ENCODE measurements at regions not wholly inside any gene's neighbourhood (a gene's known extent, or its start where the extent isn't known, plus 50 kb on each side); places are given as distances from the start of the nearest gene placed in this dataset.
"Not testable (repeated sequence)": the region's sequence is repeated elsewhere in the genome, so short reads cannot be mapped to it uniquely, and the experiment has no call there.

DNA sequence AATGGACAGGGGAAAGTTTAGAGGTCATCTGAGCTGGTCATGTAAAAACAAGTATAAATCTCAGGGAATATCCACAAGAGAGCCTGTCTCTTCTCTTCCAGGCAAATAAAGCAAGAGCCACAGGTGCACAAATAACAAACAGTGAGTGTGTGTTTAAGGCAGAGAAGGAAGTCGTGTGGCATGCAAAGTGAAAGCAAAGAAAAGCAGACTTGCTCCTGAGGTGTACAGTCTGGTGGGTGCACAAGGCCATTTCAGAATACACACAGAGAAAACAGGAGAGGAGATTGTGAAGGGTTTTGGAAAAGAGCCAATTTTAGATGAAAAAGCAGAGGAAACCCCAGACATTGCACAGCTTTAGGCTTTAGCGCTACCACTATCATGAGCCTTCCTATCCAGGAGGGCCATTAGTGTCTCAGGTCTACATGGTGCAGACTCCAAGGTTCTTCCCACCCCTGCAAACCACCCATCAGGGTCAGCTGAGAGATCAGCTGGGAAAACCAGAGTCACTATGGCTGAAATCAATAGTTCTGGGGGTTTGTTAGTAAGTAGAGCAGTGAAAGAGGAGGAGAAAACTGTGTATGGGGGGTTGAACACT is 355.8 kb downstream of the KLHL4 start:
- in situ Hi-C loops (cut with MboI; ENCODE audit: low pct_unique_long_range_greater_than_20kb in 2 of 9, low sequenced_read_pairs in 9 of 9, unreplicated experiment in 9 of 9) = no loop called here
- ATAC-seq (replicated peaks in 6 of 8) = peak in 1 of 8 experiments; percentile 34

DNA sequence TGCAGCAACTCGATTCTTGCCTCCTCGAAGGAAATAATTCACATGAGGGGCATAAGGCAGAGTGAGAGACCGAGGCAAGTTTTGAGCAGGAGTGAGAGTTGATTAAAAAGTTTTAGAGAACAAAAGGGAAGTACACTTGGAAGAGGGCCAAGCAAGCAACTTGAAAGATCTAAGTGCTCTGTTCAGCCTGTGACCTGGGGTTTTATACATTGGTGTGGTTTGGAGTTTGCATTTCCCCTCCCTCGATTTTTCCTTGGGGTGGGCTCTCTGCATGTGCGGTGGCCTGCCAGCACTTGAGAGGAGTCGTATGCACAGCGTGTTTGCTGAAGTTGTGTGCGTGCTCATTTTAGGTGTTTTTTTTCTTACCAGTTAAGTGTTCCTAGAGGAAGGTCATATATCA is 356.4 kb downstream of the KLHL4 start:
- Histone ChIP-seq H3K27ac (no peak overlapping the region), H3K4me3 (no peak overlapping the region), H3K4me1 (replicated peaks in 1 of 2) (no peaks in the 10 kb centered on the region)
- 0 to 95% methylated on average over 2 to 4 of the region's 8 CpGs; no CpG with 5 or more reads in 8 of the 10 experiments for WGBS, 10 experiments
- in situ Hi-C loops (cut with MboI; ENCODE audit: low pct_unique_long_range_greater_than_20kb in 2 of 9, low sequenced_read_pairs in 9 of 9, unreplicated experiment in 9 of 9) = no loop called here
- ATAC-seq (replicated peaks in 6 of 8) = no peak

More for the DNA sequence above, 355.8 kb downstream of the KLHL4 start:
- Histone ChIP-seq H3K4me1 (replicated peaks in 1 of 2) (no peaks in the 10 kb centered on the region), H3K27ac (no peak overlapping the region), H3K4me3 (no peak overlapping the region)
- 0 to 75% (median 10%) methylated on average over 1 to 2 of the region's 2 CpGs; no CpG with 5 or more reads in 4 of the 10 experiments for WGBS, 10 experiments

DNA sequence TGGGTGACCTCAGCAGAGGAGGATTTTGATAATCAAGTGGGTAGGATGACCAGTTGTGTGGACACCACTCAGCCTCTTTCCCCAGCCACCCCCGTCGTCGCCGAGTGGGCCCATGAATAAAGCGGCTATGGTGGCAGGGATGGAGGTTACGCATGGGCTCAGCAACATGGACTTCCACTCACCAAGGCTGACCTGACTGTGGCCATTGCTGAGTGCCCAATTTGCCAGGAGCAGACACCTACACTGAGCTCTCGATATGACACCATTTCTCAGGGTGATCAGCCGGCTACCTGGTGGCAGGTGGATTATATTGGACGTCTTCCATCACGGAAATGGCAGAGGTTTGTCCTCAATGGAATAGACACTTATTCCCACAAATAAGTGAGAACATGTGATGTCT is 361.3 kb downstream of the KLHL4 start:
- WGBS, 10 experiments = 0 to 100% (median 94%) methylated on average over 1 to 4 of the region's 10 CpGs; no CpG with 5 or more reads in 6 of the 10 experiments
- Histone ChIP-seq H3K4me1 (replicated peaks in 1 of 2) (no peaks in the 10 kb centered on the region), H3K27ac (no peak overlapping the region), H3K4me3 (no peak overlapping the region)
- in situ Hi-C loops (cut with MboI; ENCODE audit: low pct_unique_long_range_greater_than_20kb in 2 of 9, low sequenced_read_pairs in 9 of 9, unreplicated experiment in 9 of 9) = no loop called here
- ATAC-seq (replicated peaks in 6 of 8) = no peak

DNA sequence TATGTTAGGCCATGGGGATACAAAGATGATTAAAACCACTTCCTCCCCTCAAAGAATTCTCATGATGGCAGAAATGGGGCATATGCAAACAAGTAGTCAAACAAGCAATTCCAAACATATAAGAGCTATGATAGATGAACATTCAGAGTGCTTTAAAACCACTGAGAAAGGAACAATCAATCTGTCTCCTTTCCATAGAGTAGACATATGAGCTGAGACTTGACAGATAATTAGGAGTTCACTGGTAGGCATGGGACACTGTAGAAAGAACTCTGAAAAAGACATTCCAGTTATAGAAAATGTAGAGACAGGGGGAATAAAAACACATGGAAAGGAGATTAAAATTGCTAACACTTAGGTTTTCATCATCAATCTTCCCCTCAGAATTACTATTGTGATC is 372.8 kb downstream of the KLHL4 start:
- Histone ChIP-seq H3K4me3 (no peak overlapping the region), H3K27ac (no peak overlapping the region), H3K4me1 (replicated peaks in 1 of 2) (no peaks in the 10 kb centered on the region)
- no peak for ATAC-seq (replicated peaks in 6 of 8)
- in situ Hi-C loops (cut with MboI; ENCODE audit: low pct_unique_long_range_greater_than_20kb in 2 of 9, low sequenced_read_pairs in 9 of 9, unreplicated experiment in 9 of 9) = no loop called here

DNA sequence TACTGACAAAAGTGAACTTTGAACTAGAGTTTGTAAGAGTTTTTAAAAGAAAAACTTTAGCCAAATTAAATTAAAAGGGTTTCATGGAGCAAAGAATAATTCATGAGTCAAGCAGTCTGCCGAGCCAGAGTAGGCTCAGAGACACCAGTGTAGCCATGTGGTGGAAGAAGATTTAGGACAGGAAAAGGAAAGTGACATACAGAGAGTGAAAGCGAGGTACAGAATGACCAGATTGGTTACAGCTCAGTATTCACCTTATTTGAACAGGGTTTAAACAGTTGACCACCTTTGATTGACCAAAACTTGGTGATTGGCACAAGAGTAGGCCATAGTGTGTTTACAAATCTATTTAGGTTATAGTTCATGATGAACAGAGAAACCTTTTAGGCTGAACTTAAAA is 377.8 kb downstream of the KLHL4 start:
- H3K4me3 ChIP-seq = no peak overlapping the region

DNA sequence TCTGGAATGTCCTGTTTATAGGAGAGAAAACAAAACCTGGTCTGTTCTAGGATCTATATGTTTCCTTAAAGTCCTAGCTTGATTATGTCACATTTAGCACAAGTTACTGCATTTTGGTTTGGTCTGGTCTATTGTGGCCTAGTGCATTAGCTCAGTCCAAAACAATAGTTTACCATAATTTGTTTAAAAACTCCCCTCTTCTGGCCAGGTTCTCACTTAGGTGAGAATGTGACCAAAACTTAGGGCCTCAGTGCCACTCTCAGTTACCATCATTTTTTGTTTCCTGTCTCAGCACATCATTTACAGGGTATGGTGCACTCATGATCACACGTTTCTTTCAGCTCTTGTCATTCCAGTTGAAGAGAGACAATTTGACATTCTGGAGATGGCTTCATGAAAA is 378.5 kb downstream of the KLHL4 start:
- WGBS, 10 experiments = 0 to 57% methylated on average over 1 of the region's 1 CpG; no CpG with 5 or more reads in 8 of the 10 experiments
- no peak for ATAC-seq (replicated peaks in 6 of 8)
- no peak overlapping the region for H3K27ac ChIP-seq
- in situ Hi-C loops (cut with MboI; ENCODE audit: low pct_unique_long_range_greater_than_20kb in 2 of 9, low sequenced_read_pairs in 9 of 9, unreplicated experiment in 9 of 9) = no loop called here
- H3K4me1 ChIP-seq (replicated peaks in 1 of 2) = no peaks in the 10 kb centered on the region
- no peak overlapping the region for H3K4me3 ChIP-seq

More for the DNA sequence above, 377.8 kb downstream of the KLHL4 start:
- no peak for ATAC-seq (replicated peaks in 6 of 8)
- Histone ChIP-seq H3K27ac (no peak overlapping the region), H3K4me1 (replicated peaks in 1 of 2) (no peaks in the 10 kb centered on the region)
- in situ Hi-C loops (cut with MboI; ENCODE audit: low pct_unique_long_range_greater_than_20kb in 2 of 9, low sequenced_read_pairs in 9 of 9, unreplicated experiment in 9 of 9) = no loop called here
- WGBS, 10 experiments = 0 to 94% (median 68%) methylated on average over 1 to 2 of the region's 2 CpGs; no CpG with 5 or more reads in 3 of the 10 experiments

DNA sequence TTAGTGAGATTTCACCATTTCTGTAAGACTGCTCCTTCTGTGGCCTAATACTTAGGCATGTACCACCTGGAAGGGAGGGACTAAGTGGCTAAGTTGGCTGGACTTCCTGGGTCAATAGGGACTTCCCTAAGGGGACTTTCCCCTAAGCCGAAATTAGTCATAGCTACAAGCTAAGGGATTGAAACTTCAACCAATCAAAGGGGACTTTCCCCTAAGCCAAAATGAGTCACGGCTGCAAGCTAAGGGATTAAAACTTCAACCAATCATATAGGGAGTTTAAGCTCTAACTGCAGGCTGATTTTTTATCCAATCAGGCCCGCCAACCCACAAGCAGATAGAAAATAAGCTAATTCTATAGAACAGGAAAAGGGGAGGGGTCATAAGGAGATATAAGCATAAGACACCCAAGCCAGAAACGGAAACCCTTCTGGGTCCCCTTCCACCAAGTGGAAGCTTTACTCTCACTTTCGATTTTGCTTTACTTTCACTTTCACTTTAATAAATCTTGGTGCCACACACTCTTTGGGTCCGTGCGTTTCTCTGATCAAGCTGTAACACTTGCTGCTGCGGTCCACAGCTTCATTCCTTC is 382.8 kb downstream of the KLHL4 start:
- 5 to 100% (median 86%) methylated on average over 1 to 6 of the region's 8 CpGs; no CpG with 5 or more reads in 4 of the 10 experiments for WGBS, 10 experiments

DNA sequence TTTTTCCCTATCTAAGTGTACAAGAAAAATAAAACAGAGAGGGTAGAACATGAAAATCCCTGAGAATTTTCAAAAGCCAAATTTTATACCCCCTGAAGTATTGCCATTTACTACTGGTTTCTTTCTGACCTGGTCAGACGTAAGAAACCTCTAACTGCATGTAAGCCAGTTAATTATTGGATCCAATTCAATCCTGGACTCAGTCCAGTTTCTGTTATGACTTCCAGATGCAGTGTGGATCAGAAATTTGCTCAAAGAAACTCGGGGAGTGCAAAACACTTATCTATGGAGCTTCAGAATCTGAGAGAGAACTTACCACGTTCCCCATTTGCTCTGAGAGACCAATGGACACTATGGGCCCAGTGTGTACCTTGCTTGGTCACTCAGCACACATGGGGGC is 383.5 kb downstream of the KLHL4 start:
- Histone ChIP-seq H3K27ac (no peak overlapping the region), H3K4me1 (replicated peaks in 1 of 2) (no peaks in the 10 kb centered on the region), H3K4me3 (no peak overlapping the region)
- WGBS, 10 experiments = 0 to 81% (median 43%) methylated on average over 1 to 3 of the region's 3 CpGs; no CpG with 5 or more reads in 4 of the 10 experiments
- no peak for ATAC-seq (replicated peaks in 6 of 8)
- in situ Hi-C loops (cut with MboI; ENCODE audit: low pct_unique_long_range_greater_than_20kb in 2 of 9, low sequenced_read_pairs in 9 of 9, unreplicated experiment in 9 of 9) = no loop called here

More for the DNA sequence above, 382.8 kb downstream of the KLHL4 start:
- in situ Hi-C loops (cut with MboI; ENCODE audit: low pct_unique_long_range_greater_than_20kb in 2 of 9, low sequenced_read_pairs in 9 of 9, unreplicated experiment in 9 of 9) = no loop called here
- ATAC-seq (replicated peaks in 6 of 8) = no peak
- Histone ChIP-seq H3K27ac (no peak overlapping the region), H3K4me1 (replicated peaks in 1 of 2) (no peaks in the 10 kb centered on the region), H3K4me3 (no peak overlapping the region)

DNA sequence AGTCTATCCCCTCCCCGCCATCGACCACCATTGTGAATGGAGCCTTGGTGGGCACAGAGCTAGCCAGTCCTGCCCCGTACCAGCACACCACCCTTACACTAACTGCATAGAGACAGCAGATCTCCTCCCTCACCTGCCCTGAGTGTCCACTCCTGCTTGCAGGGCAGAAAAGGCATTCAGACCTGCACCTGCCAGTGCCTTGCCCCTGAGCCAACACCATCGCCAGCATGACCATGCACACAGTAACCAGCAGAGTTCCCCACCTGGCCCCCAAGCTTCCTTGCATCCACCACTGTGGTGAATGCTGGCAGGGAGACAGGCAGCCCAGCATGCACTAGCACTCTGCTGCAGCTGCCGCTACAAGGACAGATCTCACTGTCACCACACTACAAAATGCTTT is 397.1 kb downstream of the KLHL4 start:
- ATAC-seq (replicated peaks in 6 of 8) = no peak
- WGBS, 10 experiments = no CpG with 5 or more reads among the region's 5 CpGs
- no peaks in the 10 kb centered on the region for H3K4me1 ChIP-seq (replicated peaks in 1 of 2)
- H3K27ac ChIP-seq = no peak overlapping the region
- in situ Hi-C loops (cut with MboI; ENCODE audit: low pct_unique_long_range_greater_than_20kb in 2 of 9, low sequenced_read_pairs in 9 of 9, unreplicated experiment in 9 of 9) = no loop called here
- no peak overlapping the region for H3K4me3 ChIP-seq

DNA sequence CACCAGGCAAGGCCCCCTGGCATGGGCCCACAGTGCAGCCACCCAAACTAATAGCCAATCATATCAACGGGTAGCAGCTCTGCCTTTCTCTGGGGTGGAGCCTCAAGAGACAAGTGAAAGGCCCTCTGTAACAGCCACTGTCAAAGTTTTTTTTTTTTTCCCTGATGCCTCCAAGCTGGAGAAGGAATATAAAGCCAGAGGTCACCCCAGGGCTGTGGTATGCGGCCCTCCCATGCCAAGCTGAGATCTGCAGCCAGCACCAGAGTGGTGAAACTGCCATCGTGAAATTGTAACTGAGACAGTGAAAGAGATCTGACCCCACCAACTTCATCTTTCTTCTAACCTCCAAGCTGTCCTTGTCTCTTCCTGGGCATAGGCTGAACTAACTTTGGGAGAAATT is 407.0 kb downstream of the KLHL4 start:
- WGBS, 10 experiments = 21 to 83% methylated on average over 2 of the region's 3 CpGs; no CpG with 5 or more reads in 8 of the 10 experiments
- in situ Hi-C loops (cut with MboI; ENCODE audit: low pct_unique_long_range_greater_than_20kb in 2 of 9, low sequenced_read_pairs in 9 of 9, unreplicated experiment in 9 of 9) = no loop called here
- no peak for ATAC-seq (replicated peaks in 6 of 8)
- H3K4me1 ChIP-seq (replicated peaks in 1 of 2) = no peaks in the 10 kb centered on the region
- H3K4me3 ChIP-seq = no peak overlapping the region
- H3K27ac ChIP-seq = no peak overlapping the region

DNA sequence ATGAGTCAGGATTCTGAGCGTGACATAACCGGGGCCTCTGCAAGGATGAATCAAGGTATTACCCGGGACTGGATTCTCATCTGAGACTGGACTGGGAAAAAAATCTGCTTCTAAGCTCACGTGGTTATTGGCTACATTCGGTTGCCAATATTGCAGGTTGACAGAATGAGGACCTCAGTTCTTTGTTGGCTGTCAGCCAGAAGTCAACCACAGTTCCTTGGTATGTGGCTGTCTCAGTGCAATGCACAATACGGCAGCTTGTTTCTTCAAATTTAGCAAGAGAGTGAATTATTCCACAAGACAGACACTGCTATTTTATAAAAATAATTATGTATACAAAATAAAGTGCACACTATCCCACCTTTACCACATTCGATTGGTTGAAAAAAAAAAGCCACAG is 424.2 kb downstream of the KLHL4 start:
- Histone ChIP-seq H3K27ac (no peak overlapping the region), H3K4me3 (no peak overlapping the region), H3K4me1 (replicated peaks in 1 of 2) (no peaks in the 10 kb centered on the region)
- no peak for ATAC-seq (replicated peaks in 6 of 8)
- in situ Hi-C loops (cut with MboI; ENCODE audit: low pct_unique_long_range_greater_than_20kb in 2 of 9, low sequenced_read_pairs in 9 of 9, unreplicated experiment in 9 of 9) = no loop called here
- WGBS, 10 experiments = 41 to 85% (median 80%) methylated on average over 1 to 6 of the region's 7 CpGs; no CpG with 5 or more reads in 5 of the 10 experiments

DNA sequence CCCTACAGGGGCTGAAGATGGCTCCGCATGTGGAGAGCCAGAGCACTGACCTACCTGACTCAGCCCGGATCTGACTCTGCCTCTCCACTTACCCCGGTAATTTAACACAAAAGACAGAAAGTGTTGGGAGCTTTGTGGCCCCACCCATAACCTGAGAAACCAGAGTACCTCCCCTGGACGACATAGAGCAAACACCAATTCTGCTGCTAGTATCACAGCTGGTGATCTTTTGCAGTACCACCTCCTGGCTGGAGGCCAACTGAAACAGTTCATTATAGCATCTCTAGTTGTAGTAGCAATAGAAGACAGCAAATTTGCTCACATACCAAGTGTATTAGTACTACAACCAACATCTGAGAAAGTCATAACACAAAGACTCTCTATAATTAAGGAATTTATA is 443.9 kb downstream of the KLHL4 start:
- ATAC-seq (replicated peaks in 6 of 8) = no peak
- in situ Hi-C loops (cut with MboI; ENCODE audit: low pct_unique_long_range_greater_than_20kb in 2 of 9, low sequenced_read_pairs in 9 of 9, unreplicated experiment in 9 of 9) = no loop called here
- H3K27ac ChIP-seq = no peak overlapping the region
- no peak overlapping the region for H3K4me3 ChIP-seq
- 63% methylated on average over 3 of the region's 4 CpGs; no CpG with 5 or more reads in 9 of the 10 experiments for WGBS, 10 experiments
- no peaks in the 10 kb centered on the region for H3K4me1 ChIP-seq (replicated peaks in 1 of 2)

DNA sequence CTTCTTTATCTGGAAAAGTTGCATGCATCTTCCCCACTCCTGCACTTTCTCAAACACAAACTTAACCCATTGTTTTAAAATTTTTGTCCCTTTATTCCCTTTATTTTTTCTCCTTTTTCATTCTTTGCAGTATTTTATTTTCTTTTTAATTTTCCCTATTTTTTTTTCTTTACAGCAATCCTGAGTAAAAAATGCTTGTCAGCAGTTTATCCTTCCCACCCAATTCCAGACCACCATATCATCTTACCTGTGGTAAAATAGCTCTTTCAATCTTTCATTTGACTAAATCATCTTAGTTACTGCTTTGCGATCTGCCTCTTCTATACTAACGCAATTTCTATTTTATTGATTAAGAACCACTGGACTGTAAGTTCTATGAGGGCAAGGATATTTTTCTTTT is 450.5 kb downstream of the KLHL4 start:
- in situ Hi-C loops (cut with MboI; ENCODE audit: low pct_unique_long_range_greater_than_20kb in 2 of 9, low sequenced_read_pairs in 9 of 9, unreplicated experiment in 9 of 9) = no loop called here
- no peaks in the 10 kb centered on the region for H3K4me1 ChIP-seq (replicated peaks in 1 of 2)
- ATAC-seq (replicated peaks in 6 of 8) = no peak
- WGBS, 10 experiments = 4 to 100% (median 91%) methylated on average over 2 of the region's 2 CpGs; no CpG with 5 or more reads in 4 of the 10 experiments
- no peak overlapping the region for H3K4me3 ChIP-seq
- no peak overlapping the region for H3K27ac ChIP-seq

DNA sequence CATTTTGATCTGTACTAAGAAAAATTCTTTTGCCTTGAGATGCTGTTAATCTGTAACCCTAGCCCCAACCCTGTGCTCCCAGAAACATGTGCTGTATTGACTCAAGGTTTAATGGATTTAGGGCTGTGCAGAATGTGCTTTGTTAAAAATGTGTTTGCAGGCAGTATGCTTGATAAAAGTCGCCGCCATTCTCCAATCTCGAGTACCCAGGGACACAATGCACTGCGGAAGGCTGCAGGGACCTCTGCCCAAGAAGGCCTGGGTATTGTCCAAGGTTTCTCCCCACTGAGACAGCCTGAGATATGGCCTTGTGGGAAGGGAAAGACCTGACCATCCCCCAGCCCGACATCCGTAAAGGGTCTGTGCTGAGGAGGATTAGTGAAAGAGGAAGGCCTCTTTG is 454.5 kb downstream of the KLHL4 start:
- H3K4me1 ChIP-seq (replicated peaks in 1 of 2); H3K4me3 ChIP-seq; H3K27ac ChIP-seq; in situ Hi-C loops (cut with MboI; ENCODE audit: low pct_unique_long_range_greater_than_20kb in 2 of 9, low sequenced_read_pairs in 9 of 9, unreplicated experiment in 9 of 9); ATAC-seq (replicated peaks in 6 of 8): not testable (repeated sequence)
- 87% methylated on average over 3 of the region's 6 CpGs; no CpG with 5 or more reads in 9 of the 10 experiments for WGBS, 10 experiments

Data from motor neuron (in vitro differentiated cells).